ENCODE measurements at regions not wholly inside any gene's neighbourhood (a gene's known extent, or its start where the extent isn't known, plus 50 kb on each side); places are given as distances from the start of the nearest gene placed in this dataset.

- FAIRE-seq, result no peak
These were observed 57.8 kb upstream of the ERRFI1 start for GRCh38 chr1:8083739-8084484.

GRCh38 chr1:8082945-8083344 lies 56.8 kb upstream of the ERRFI1 start:
- FAIRE-seq, result no peak

GRCh38 chr1:8078176-8078671 lies 52.1 kb upstream of the ERRFI1 start:
- FAIRE-seq, result no peak

GRCh38 chr1:8077602-8078001 lies 51.5 kb upstream of the ERRFI1 start:
- no peak for FAIRE-seq

- FAIRE-seq, result no peak
These were observed 51.0 kb upstream of the ERRFI1 start for GRCh38 chr1:8077120-8077573.

GRCh38 chr1:8076176-8076575 lies 50.1 kb upstream of the ERRFI1 start:
- FAIRE-seq, result no peak

Data from endometrium (tissue), 2 donors.